ENCODE measurements at regions not wholly inside any gene's neighbourhood (a gene's known extent, or its start where the extent isn't known, plus 50 kb on each side); places are given as distances from the start of the nearest gene placed in this dataset.
"Not testable (repeated sequence)": the region's sequence is repeated elsewhere in the genome, so short reads cannot be mapped to it uniquely, and the experiment has no call there.

DNA sequence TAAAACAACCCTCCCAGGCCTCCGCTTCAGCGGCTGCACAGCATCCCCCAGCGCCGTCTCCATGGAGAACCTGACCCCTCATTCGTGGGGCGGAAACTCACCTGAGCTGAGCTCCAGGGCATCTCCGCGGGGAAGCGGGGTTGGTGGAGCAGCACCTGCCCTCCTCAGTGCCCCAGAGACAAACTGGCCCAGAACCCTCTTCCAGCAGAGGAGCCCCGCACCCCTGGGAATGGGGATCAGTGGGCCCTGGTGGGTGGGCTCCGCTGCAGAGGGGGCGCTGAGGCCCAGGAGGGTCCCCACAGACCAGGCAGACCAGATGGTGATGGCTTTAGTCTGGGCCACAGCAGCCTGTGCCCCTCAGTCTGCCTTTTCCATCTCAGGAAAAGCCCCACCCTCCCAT, 261.2 kb downstream of the ADGRD1 start:
- not testable (repeated sequence) for DNase-seq

GRCh38 chr12:131216587-131216986, 262.9 kb downstream of the ADGRD1 start:
- DNase-seq = not testable (repeated sequence)

DNA sequence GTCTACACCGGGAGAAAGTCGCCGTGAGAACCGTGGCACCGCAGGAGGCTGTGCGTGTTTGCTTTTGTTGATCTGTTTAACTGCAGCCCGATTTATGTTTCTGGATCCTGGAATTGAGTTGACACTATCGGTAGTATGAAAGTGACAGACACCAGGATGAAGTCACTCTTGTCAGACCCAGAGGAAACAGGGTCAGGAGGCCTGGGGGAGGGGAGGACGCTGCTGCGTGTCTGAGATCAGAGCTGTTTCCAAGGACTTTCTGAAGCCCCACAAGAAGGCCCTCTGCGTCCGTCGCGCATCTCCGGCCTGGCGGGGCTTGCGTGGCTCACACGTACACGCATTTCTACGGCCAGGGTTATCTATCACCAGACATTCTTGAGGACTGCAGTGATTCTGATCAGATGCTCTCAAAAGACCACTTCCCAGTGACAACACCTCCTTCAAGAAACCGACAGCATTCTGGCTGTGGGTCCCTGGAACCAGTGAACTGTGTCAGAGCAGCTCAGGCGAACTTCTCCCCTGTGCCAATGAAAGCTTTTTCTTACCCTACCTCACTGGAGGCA, 263.4 kb downstream of the ADGRD1 start:
- DNase-seq = no peak

DNA sequence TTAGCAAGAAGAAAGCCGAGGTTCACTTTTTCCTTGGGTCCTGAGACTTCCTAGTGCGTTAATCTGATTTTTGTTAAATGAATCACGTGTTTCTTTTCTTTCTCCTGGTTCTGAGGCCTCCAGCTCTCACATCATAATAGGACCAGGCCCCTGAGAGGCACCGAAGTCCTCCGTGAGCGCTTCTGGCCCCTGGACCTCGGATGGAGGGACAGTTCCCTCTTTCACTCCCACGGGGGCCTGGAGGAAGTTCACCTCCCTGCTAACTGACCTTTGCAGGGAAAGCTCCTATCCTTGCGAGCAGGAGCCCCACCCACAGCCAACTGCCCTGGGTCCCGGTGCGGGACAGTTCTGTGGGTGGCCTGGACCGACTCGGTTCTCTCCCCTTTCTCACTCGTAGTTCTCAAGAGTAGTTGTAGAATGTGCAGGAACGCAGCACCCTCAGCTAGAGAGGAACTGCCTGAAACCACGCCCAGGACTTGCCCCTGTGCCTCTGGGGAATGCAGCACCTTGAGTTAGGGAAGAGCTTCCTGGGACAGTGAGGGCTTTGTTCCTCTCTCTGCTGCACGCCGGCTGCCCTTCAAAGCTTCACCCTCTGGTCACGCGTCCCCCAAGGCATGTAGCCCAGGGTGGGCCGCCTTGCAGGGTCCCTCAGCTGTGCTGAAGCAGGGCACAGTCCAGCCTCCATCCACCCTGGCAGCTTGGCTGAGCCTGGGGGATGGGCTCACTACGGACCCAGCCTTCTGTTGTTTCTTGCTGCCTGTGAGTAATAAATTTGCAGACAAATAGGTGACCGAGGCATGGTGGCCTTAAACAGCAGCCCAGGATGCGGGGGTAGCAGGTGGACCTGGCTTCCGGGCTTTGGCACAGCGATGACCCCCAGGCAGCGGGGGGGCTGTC, 264.6 kb downstream of the ADGRD1 start:
- DNase-seq = no peak

GRCh38 chr12:131218923-131219669, 265.4 kb downstream of the ADGRD1 start:
- DNase-seq = no peak

DNA sequence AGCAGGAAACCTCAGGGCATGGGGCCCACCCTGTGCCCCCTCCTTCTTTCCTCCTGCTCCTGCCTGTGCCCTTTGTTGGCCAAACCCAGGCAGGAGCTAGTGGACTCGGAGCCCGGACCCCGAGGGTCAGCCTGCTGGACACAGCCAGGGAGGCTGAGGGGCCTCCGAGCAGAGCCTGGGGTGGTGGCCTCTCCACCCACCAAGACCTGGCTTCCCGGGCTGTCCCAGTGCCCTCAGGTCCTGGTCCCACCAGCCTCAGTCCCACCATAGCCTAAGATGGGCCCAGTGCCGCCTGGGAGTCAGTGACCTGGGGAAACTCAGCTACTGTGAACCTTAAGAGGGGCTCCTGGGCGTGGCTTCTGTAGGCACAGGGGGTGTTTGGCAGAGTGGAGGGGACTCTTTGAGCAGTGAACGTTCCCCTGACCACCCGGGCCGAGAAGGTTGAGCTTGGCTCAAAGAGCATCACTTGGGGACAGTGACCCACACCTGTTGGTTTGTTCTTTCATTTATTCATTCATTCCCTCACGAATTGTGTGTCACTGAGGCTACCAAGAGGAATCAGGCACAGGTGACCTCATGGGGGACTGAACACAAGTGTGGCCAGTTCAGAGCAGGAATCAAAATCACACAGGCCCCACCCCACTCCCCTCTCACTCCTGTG, 266.1 kb downstream of the ADGRD1 start:
- no peak for DNase-seq

- no peak for DNase-seq
Measured at GRCh38 chr12:131220331-131220685, 266.6 kb downstream of the ADGRD1 start.

DNA sequence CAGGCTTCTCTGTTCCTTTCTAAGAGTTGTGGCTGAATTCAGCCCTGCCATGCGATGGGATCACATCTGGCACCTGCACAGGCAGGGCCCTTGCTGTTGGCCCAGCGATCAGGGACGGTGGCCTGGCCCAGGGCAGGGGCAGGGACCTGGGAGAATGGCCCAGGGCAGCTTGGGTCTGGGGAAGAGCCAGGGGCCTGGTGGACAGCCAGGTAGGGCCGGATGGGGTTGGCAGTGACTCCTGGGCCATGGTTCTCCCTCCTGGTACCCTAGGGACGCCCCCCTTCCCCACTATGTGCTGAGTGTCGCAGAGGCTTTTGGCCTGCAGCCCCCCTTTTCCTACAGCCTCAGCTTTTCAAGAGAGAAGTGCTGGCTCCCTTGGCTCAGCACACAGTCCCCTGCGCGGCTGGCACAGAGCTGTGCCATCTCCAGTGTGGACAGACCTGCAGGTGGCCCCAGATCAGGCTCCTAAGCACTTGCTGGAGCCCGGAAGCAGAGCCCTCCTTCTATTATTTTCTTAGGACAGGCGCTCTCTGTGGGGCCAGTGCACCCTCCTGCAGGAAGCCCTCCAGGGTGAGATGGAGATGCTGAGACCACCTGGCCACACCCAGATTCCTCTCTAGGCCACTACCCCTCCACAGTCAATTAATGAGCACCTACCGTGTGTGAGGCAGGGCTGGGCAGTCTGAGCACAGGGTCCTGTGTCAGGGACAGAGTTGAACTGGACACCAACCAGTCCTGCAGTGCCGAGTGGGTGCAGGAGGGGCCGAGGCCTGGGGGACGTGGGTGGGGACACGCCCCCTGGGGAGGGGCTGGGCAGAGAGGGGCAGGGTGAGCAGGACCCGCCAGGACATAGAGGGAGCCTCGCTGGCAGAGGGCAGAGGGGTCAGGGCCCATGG, 267.6 kb downstream of the ADGRD1 start:
- no peak for DNase-seq

DNA sequence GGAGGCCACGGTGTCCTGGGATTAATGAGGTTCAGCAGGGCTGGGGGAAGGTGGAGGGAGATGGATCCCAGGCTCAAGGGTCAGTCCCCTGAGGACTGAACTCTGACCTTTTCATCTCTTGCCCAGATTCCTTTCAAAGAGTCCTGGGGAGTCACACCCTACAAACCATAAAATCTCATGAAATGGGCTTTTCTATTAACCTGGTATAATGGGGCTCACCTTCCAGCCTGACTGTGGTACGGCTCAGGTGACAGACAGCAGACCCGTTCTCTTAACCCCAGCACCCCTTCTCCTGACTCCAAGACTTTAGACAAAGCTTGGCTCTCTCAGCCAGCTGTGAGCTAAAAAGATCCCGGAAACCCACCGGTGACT, 268.2 kb downstream of the ADGRD1 start:
- DNase-seq = no peak

DNA sequence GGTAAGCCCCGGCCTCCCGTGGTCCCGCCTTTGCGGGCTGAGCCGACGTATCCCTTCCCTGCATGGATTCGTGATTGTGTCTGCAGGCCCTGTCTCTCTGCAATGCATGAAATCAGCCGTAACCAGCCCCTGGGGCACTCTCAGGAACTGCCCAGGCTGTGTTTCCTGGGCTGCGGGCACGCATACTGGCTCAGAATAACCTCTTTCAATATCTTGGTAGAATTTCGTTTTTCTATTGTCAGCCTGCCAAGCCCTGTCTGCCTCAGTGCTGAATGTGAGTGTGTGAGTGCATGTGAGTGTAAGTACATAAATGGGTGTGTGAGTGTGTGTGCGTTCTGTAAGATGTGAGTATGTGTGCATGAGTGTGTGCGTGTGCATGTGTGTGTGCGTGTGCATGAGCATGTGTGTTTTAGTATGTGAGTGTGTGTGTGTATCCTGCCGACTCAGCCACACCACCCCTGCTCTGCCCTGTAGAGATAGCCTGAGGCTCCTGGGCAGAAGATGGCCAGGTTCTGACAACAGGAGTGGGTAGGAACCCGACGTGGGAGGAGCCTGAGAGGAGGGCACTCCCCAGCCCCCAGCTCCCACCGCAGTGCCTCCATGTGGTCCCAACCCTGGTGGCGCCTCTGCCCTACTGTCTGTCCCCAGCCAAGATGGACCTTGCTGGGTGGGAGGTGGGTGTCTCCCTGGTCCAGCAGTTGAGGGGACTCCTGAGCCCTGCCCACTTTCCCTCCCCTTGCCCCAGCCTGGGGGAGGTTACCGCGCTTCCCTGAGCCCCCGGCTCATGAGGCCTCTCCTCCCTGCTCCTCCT, 268.8 kb downstream of the ADGRD1 start:
- no peak for DNase-seq

DNA sequence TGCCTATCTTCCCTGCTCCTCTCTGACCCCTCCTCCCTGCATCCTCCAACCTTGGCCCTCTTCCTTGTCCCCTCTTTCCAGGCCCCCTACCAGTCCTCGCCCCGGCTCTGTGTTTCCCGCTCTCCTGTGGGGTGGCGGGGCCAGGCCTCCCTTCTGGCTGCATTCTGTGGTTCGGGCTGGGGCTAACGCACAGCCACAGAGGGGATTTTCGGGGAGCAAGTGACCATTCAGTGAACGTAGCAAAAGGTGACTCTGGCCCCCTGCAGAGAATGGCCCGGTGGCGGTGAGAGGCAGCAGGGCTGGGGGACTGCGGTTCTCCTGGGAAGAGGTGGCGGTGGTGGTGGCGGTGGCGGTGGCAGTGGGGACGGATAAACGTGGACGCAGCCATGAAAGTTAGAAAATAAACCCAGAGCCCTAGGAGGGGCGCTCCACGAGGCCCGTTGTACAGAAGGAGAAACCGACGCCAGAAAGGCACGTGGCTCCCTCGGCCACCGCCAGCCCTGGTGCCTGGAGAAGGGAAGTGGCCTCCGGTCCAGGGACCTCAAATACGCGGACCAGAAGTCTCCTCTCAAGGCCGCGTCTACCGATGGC, 269.6 kb downstream of the ADGRD1 start:
- no peak for DNase-seq

- DNase-seq = no peak
Measured at GRCh38 chr12:131223791-131224225, 270.1 kb downstream of the ADGRD1 start.

DNA sequence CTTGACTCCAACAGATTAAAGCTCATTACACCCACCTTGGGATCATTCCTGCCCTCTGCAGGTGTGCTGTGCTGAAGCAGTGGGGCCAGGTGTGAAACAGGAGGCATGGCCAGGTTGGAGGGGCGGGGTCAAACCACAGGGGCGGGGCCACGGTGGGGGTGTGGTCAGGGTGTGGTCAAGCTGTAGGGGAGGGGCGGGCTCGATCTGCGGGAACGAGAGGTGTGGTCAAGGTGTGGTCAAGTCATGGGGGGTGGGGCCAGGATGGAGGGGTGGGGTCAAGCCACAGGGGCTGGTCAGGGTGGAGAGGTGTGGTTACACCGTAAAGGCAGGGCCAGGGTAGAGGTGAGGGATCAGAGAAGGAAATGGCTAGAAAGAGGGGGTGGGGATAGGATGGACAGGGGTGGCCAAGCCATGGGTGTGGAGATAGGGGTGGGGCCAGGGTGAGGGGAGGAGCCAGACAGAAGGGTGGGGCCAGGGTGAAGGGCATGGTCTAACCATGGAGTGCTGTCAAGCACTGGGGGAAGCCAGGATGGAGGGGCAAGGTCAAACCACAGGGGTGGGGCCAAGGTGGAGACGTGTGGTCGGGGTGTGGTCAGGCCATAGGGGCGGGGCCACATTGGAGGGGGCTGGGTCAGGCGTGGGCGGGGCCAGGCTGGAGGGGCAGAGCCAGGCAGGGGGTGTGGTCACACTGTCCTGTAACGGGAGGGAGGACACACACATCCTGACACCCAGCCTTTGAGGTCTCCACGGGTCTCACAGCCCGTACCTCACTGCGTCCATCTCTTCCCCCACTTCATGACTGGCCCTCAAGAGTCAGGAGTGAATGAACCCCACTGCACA, 270.7 kb downstream of the ADGRD1 start:
- not testable (repeated sequence) for DNase-seq

DNA sequence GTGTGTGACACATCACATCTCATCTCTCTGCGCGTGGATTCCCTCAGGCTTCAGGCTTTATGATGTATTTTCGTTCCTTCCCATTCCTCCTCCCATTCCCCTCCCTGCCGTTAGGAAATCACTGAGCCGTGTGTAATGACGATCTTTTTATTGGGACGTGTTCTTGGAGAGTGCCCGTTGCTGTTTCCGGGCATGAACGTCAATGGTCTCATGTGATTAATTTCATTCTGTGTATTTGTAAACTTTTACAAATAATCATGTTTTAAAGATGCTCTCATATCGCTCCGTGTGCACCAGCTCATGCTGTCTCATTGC, 271.3 kb downstream of the ADGRD1 start:
- DNase-seq = not testable (repeated sequence)

DNA sequence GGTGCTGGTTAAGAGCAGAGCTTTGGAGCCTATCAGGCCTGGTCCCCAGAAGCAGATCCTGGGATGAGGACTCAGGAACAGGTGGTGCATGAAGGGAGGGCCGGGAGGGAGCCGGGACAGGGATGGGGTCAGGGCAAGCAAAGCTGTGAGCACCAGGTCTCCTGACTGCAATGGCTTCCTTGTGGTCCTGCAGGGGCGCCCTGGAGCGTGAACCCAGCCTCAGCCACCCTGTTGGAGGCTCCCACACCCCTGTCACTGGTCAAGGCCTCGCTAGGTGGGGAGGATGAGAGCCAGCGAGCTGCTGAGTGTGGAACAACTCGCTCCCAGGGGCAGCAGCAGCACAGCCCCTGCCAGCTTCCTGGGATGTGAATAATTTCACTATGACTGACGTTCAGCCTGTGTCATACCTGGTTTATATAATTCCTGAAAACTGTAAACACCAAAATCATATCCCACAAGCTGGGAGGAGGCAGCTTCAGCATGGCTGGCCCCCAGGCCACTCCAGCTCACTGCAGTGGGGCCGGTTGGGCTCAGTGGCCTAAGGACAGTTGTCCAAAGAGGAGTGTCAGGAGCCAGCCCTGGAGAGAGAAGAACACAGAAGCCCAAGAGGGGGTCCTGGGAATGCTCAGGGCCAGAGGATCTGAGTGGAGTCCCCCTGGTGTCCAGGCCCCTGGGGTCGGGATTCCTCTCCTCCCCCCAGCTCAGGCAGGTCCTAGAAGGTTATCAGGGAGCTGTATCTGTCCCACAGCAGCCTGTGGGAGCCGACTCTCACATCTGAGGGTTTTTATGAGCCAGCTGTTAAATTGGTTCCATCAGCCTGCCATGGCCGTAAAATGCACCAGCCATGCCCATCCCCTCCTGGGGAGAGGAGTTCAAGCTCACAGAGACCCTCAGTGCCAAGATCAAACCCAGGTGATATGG, 272.9 kb downstream of the ADGRD1 start:
- no peak for DNase-seq

DNA sequence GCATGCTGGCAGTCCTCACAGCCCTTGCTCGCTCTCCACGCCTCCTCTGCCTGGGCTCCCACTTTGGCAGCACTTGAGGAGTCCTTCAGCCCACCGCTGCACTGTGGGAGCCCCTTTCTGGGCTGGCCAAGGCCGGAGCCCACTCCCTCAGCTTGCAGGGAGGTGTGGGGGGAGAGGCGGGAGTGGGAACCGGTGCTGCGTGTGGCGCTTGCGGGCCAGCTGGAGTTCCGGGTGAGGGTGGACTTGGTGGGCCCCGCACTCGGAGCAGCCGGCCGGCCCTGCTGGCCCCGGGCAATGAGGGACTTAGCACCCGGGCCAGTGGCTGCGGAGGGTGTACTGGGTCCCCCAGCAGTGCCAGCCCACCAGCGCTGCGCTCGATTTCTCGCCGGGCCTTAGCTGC, 273.9 kb downstream of the ADGRD1 start:
- not testable (repeated sequence) for DNase-seq

GRCh38 chr12:131229079-131229425, 275.3 kb downstream of the ADGRD1 start:
- DNase-seq = not testable (repeated sequence)

DNA sequence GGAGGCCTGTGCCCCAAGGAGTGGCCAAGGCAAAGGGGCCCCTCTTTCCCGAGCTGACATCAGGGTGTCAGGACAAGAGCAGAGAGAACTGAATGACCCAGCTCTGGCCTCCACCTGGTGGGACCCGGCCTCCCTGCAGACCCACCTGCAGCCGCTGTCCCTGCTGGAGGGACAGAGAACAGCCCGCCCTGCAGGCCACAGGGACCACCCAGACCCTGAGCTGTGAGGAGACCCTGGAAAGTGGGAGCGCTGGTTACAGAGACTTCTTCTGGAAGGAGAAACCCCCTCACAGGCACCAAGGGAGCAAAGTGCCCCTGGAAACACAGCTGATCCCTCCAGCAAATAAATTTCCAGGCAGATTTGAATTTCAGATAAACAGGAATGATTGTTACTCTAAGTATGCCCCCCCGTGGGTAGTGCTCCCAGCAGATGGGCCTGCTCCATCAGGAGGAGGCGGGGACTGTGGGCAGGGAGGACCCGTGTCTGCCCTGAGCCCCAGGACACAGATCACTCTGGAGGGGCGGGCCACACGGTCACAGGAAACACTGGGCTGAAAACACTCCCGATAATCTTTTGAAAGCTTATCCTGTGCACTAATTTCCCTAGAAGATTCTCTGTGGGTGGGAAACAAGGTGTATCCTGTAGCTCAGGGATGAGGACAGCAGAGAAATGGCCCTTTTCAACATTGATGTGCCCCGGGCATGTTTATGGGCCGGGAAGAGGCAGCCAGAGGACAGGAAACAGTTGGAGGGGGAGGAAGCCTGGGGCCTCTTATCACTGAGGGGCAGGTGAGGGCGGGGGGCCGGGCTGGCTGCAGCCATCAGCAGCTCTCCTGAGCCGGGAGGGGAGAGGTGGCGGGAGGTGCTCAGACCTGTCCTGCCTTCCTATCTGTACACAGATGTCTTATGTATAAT, 276.0 kb downstream of the ADGRD1 start:
- no peak for DNase-seq

All from COR-L47 (cell line).